ENCODE measurements at regions not wholly inside any gene's neighbourhood (a gene's known extent, or its start where the extent isn't known, plus 50 kb on each side); places are given as distances from the start of the nearest gene placed in this dataset.

DNA sequence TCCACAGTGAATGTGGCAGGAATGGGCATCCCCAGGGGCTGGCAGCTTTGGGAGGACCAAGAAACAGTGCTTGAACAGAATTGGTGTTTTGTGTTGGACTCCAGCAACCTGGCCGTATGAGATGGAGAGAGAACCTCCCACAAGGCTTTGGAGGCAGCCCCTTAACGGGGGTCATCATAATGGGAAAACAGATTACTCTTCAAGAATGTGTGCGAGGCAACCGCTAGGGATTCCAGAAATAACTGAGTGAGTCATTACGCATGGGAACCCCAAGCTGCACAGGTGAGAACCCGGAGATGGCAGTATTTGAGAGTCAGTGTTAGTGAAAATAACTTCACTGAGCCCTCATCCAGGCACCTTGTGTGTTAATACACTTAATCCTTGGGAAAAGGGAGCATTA is 567.8 kb upstream of the TBX3 start:
- CTCF ChIA-PET: no interaction called here
- DNase-seq: no peak

DNA sequence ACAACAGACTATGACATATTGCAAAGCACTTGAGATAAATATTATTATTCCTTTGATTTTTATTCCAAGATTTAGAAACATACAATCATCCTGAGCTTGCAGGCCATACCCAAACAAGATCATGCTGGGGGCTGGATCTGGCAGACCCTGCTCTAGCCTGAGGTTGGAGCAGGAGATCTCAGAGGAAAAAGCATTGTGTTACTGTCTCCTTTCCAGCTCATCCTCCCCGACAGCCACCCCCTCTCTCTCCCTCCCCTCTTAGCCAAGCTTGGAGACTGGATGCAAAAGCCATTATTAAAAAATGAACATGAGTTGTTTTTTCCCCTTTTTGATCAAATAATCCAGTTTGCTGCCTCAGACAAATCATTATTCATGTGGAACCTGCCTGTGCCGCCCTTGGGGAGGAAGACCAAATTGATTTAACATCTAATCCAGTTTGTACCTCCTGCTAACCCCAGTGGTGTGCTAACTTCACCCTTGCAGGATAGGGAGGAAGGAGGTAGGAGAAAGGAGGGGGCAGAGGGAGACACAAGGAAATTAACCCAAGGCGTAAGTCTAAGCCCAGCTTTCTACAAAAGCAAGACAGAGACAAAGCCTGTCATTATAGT is 565.8 kb upstream of the TBX3 start:
- TF ChIP-seq, protein P1, sequence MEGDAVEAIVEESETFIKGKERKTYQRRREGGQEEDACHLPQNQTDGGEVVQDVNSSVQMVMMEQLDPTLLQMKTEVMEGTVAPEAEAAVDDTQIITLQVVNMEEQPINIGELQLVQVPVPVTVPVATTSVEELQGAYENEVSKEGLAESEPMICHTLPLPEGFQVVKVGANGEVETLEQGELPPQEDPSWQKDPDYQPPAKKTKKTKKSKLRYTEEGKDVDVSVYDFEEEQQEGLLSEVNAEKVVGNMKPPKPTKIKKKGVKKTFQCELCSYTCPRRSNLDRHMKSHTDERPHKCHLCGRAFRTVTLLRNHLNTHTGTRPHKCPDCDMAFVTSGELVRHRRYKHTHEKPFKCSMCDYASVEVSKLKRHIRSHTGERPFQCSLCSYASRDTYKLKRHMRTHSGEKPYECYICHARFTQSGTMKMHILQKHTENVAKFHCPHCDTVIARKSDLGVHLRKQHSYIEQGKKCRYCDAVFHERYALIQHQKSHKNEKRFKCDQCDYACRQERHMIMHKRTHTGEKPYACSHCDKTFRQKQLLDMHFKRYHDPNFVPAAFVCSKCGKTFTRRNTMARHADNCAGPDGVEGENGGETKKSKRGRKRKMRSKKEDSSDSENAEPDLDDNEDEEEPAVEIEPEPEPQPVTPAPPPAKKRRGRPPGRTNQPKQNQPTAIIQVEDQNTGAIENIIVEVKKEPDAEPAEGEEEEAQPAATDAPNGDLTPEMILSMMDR (IDR thresholded peaks at IDR 0.05): no peak
- Mint-ChIP-seq H3K9me3 (peaks cover 4% of the 10 kb centered on the region), H3K27me3 (no peaks in the 10 kb centered on the region), H3K4me1 (ENCODE audit: low read depth) (no peaks in the 10 kb centered on the region), H3K27ac (no peak overlapping the region), H3K4me3 (no peak overlapping the region), H3K36me3 (ENCODE audit: low read depth) (no peaks in the 10 kb centered on the region)
- intact Hi-C loops (cut with micrococcal nuclease): no loop called here
- ATAC-seq: no peak
- ChIA-PET POLR2A (no interaction called here), CTCF (interaction anchor here (1.1 to 1.4 kb wide), 2 partner anchors 10 to 12 kb away, joined by 3 read pairs; no protein-coding TSS in a partner anchor)
- DNase-seq: no peak

More for the DNA sequence above, 567.8 kb upstream of the TBX3 start:
- TF ChIP-seq, protein P1 (IDR thresholded peaks at IDR 0.05): no peak
- no peaks in the 10 kb centered on the region for H3K36me3 Mint-ChIP-seq (ENCODE audit: low read depth)
- POLR2A ChIA-PET: no interaction called here
- no peak for ATAC-seq
- intact Hi-C loops (cut with micrococcal nuclease): no loop called here
- H3K27me3 Mint-ChIP-seq: no peaks in the 10 kb centered on the region
- H3K4me1 Mint-ChIP-seq (ENCODE audit: low read depth): no peaks in the 10 kb centered on the region
- no peak overlapping the region for H3K4me3 Mint-ChIP-seq
- no peak overlapping the region for H3K27ac Mint-ChIP-seq
- peaks cover 4% of the 10 kb centered on the region for H3K9me3 Mint-ChIP-seq

DNA sequence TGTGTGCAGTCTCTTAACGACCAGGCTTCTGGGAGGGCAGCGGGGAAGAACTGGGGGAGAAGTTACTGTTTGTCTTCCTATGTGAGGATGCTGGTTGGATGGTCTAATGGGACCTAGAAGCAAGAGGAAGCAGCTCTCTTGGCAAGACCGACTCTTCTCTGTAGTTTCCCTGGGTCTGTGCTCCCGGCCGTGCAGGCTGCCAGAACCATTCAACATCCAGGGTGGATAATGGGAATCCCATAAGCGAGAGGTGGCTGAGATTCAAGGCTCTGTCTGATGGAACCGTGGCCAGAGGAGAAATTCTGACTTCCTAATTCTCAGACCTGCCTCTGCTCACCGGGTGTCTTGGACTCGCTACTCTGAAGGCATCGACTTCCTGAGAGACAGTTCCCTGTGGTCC is 561.0 kb upstream of the TBX3 start:
- H3K27me3 Mint-ChIP-seq: no peaks in the 10 kb centered on the region
- intact Hi-C loops (cut with micrococcal nuclease): no loop called here
- no peak for DNase-seq
- no peaks in the 10 kb centered on the region for H3K4me1 Mint-ChIP-seq (ENCODE audit: low read depth)
- no peak overlapping the region for H3K4me3 Mint-ChIP-seq
- CTCF ChIA-PET: no interaction called here
- no peak for ATAC-seq
- no peaks in the 10 kb centered on the region for H3K36me3 Mint-ChIP-seq (ENCODE audit: low read depth)
- POLR2A ChIA-PET: no interaction called here
- no peak overlapping the region for H3K27ac Mint-ChIP-seq
- TF ChIP-seq, protein P1 (IDR thresholded peaks at IDR 0.05): no peak
- no peaks in the 10 kb centered on the region for H3K9me3 Mint-ChIP-seq

DNA sequence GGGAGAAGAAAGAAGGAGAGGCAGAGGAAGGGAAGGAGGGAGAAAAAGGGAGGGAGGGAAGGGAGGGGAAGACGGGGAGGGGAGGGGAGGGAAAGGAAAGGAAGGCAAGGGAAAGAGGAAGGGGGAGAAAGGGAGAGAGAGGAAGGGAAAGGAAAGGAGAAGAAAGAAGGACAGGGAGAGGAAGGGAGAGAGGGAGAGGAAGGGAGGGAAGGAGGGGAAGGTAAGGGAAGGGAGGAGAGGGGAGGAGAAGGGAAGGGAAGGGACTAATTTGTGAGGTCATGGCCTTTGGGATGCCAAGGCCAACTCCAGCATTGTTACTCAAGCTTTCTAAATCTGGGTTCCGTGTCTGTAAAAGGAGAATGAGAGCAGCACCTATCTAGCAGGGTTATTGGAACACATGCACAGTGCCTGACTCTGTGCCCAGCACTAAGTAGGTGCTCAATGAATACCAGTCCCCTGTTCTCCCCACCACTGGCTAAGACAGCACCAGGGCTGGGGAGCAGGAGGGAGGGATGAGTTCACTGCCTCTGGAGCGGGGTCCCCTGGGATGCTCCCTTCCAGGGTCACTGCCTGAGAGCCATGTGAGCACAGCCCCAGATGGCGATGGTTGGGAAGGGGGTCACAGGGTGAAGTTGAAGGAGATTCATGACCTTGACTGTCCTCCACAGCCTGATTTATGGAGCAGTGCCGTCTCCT is 560.1 kb upstream of the TBX3 start:
- no peaks in the 10 kb centered on the region for H3K4me1 Mint-ChIP-seq (ENCODE audit: low read depth)
- no peak for ATAC-seq
- POLR2A ChIA-PET: no interaction called here
- DNase-seq: no peak
- intact Hi-C loops (cut with micrococcal nuclease): no loop called here
- no peak overlapping the region for H3K27ac Mint-ChIP-seq
- CTCF ChIA-PET: no interaction called here
- no peaks in the 10 kb centered on the region for H3K36me3 Mint-ChIP-seq (ENCODE audit: low read depth)
- TF ChIP-seq, protein P1 (IDR thresholded peaks at IDR 0.05): no peak
- H3K4me3 Mint-ChIP-seq: no peak overlapping the region
- H3K9me3 Mint-ChIP-seq: no peaks in the 10 kb centered on the region
- H3K27me3 Mint-ChIP-seq: no peaks in the 10 kb centered on the region

DNA sequence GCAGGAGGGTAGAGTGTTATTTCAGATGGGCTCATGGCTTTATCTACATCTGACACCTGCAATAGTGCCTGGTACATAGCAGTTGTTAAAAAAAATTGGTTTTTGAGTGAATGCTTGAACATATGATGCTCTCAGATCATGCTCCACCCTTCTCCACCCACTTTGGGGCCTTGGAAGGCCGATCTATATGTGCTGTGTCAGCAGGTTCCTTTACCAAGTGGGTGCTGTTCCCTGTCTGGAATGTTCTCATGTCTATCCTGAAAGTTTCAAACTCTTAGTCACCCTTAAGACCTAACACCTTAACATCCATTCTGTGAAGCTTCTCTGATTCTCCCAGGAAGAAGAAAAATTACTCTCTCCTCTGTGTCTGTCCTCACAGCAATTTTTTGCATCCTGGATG is 556.3 kb upstream of the TBX3 start:
- ChIA-PET POLR2A (no interaction called here), CTCF (no interaction called here)
- no peaks in the 10 kb centered on the region for H3K27me3 Mint-ChIP-seq
- no peak overlapping the region for H3K4me3 Mint-ChIP-seq
- TF ChIP-seq, protein P1 (IDR thresholded peaks at IDR 0.05): no peak
- intact Hi-C loops (cut with micrococcal nuclease): no loop called here
- no peak for DNase-seq
- no peaks in the 10 kb centered on the region for H3K36me3 Mint-ChIP-seq (ENCODE audit: low read depth)
- ATAC-seq: no peak
- H3K9me3 Mint-ChIP-seq: no peaks in the 10 kb centered on the region
- no peak overlapping the region for H3K27ac Mint-ChIP-seq
- no peaks in the 10 kb centered on the region for H3K4me1 Mint-ChIP-seq (ENCODE audit: low read depth)

Data from activated CD8-positive, alpha-beta T cell treated with anti-CD3 and anti-CD28 coated beads for 36 hours (primary cell).